NCI-H510A treated with DMSO at 0.1 percent for 48 hours (cell line): ENCODE measurements at regions not wholly inside any gene's neighbourhood (a gene's known extent, or its start where the extent isn't known, plus 50 kb on each side); places are given as distances from the start of the nearest gene placed in this dataset.

Experiments used
- DNase-seq: peaks from one replicate; lab custom pipeline; 2025; lab: John Stamatoyannopoulos, UW

- no peak for DNase-seq
Measured at GRCh38 chr14:86625637-86626036, 1095.7 kb downstream of the FLRT2 start.

- DNase-seq, result no peak
Measured at GRCh38 chr14:86619726-86620125, 1089.8 kb downstream of the FLRT2 start.

- no peak for DNase-seq
Measured at GRCh38 chr14:86613786-86614185, 1083.8 kb downstream of the FLRT2 start.

- DNase-seq, result no peak
Measured at GRCh38 chr14:86613126-86613525, 1083.2 kb downstream of the FLRT2 start.

GRCh38 chr14:86604561-86604960 lies 1074.6 kb downstream of the FLRT2 start:
- no peak for DNase-seq

- no peak for DNase-seq
Measured at GRCh38 chr14:86602263-86602662, 1072.3 kb downstream of the FLRT2 start.

- no peak for DNase-seq
Measured at GRCh38 chr14:86601813-86602212, 1071.9 kb downstream of the FLRT2 start.

- no peak for DNase-seq
Measured at GRCh38 chr14:86597279-86597678, 1067.3 kb downstream of the FLRT2 start.

- no peak for DNase-seq
Measured at GRCh38 chr14:86596024-86596423, 1066.1 kb downstream of the FLRT2 start.

- DNase-seq, result no peak
Measured at GRCh38 chr14:86575141-86575540, 1045.2 kb downstream of the FLRT2 start.

GRCh38 chr14:86574778-86575129 lies 1044.8 kb downstream of the FLRT2 start:
- no peak for DNase-seq

GRCh38 chr14:86574051-86574777 lies 1044.3 kb downstream of the FLRT2 start:
- no peak for DNase-seq

- DNase-seq, result no peak
Measured at GRCh38 chr14:86570371-86570770, 1040.4 kb downstream of the FLRT2 start.

- no peak for DNase-seq
Measured at GRCh38 chr14:86543521-86543920, 1013.6 kb downstream of the FLRT2 start.

GRCh38 chr14:86541972-86542371 lies 1012.0 kb downstream of the FLRT2 start:
- DNase-seq, result no peak

- DNase-seq, result no peak
Measured at GRCh38 chr14:86540636-86541247, 1010.8 kb downstream of the FLRT2 start.

- DNase-seq, result no peak
Measured at GRCh38 chr14:86539361-86540070, 1009.6 kb downstream of the FLRT2 start.

GRCh38 chr14:86533834-86534233 lies 1003.9 kb downstream of the FLRT2 start:
- DNase-seq, result no peak

GRCh38 chr14:86532219-86532618 lies 1002.3 kb downstream of the FLRT2 start:
- no peak for DNase-seq

- DNase-seq, result no peak
Measured at GRCh38 chr14:86530457-86530856, 1000.5 kb downstream of the FLRT2 start.

GRCh38 chr14:86527312-86527711 lies 997.4 kb downstream of the FLRT2 start:
- no peak for DNase-seq

GRCh38 chr14:86525673-86526072 lies 995.7 kb downstream of the FLRT2 start:
- DNase-seq, result no peak

GRCh38 chr14:86521843-86522242 lies 991.9 kb downstream of the FLRT2 start:
- DNase-seq, result no peak
